ENCODE measurements at regions not wholly inside any gene's neighbourhood (a gene's known extent, or its start where the extent isn't known, plus 50 kb on each side); places are given as distances from the start of the nearest gene placed in this dataset.

GRCh38 chr4:153084224-153084979 lies 119.8 kb upstream of the TRIM2 start:
- Mint-ChIP-seq H3K4me1 (ENCODE audit: low read depth, unreplicated experiment) (peaks cover 15% of the 10 kb centered on the region), H3K9me3 (ENCODE audit: unreplicated experiment) (no peaks in the 10 kb centered on the region), H3K27ac (ENCODE audit: unreplicated experiment) (no peak overlapping the region), H3K36me3 (ENCODE audit: insufficient read depth, unreplicated experiment) (no peaks in the 10 kb centered on the region), H3K4me3 (ENCODE audit: unreplicated experiment) (no peak overlapping the region), H3K27me3 (ENCODE audit: insufficient read depth, unreplicated experiment) (no peaks in the 10 kb centered on the region)
- Histone ChIP-seq H3K4me1 (peaks cover 14% of the 10 kb centered on the region; the same call in 1 of the 2 replicates), H3K36me3 (ENCODE audit: control insufficient read depth, insufficient read depth, low read length) (no peaks in the 10 kb centered on the region), H3K27me3 (replicated peaks; ENCODE audit: control insufficient read depth, insufficient read depth, low read length) (no peaks in the 10 kb centered on the region), H3K9me3 (no peaks in the 10 kb centered on the region), H3K4me3 (ENCODE audit: low read depth, low read length) (no peak overlapping the region)
- no peak for TF ChIP-seq CTCF (IDR thresholded peaks at IDR 0.05; ENCODE audit: insufficient read depth in 1 of 2, low read depth in 1 of 2, low read length in 1 of 2, severe bottlenecking in 1 of 2, unreplicated experiment in 1 of 2)
- no peak for DNase-seq
- CTCF ChIA-PET, result interaction anchor here (1.1 to 5.3 kb wide), 2 partner anchors 17 to 43 kb away, joined by 5 to 143 read pairs; no protein-coding TSS in a partner anchor
- POLR2A ChIA-PET, result no interaction called here
- intact Hi-C loops (cut with micrococcal nuclease; ENCODE audit: unreplicated experiment), result loop anchor here (5.0 kb wide), 1 partner anchor 147 kb away; the partner anchor contains the start of gene FHDC1
- BruUV-seq (replicated peaks), result no TSS peak

- intact Hi-C loops (cut with micrococcal nuclease; ENCODE audit: unreplicated experiment), result loop anchor here (1.0 to 5.0 kb wide), 2 partner anchors 148 to 239 kb away; partner anchors contain the start of gene FHDC1
- no peak overlapping the region for H3K27ac Mint-ChIP-seq (ENCODE audit: unreplicated experiment)
- CTCF ChIA-PET, result interaction anchor here (5.3 kb wide), 1 partner anchor 42 kb away, joined by 143 read pairs; no protein-coding TSS in a partner anchor
- H3K9me3 Mint-ChIP-seq (ENCODE audit: unreplicated experiment), result no peaks in the 10 kb centered on the region
- H3K36me3 Mint-ChIP-seq (ENCODE audit: insufficient read depth, unreplicated experiment), result no peaks in the 10 kb centered on the region
- H3K4me1 Mint-ChIP-seq (ENCODE audit: low read depth, unreplicated experiment), result peaks cover 15% of the 10 kb centered on the region
- Histone ChIP-seq H3K27me3 (replicated peaks; ENCODE audit: control insufficient read depth, insufficient read depth, low read length) (no peaks in the 10 kb centered on the region), H3K4me1 (peaks cover 14% of the 10 kb centered on the region; the same call in 1 of the 2 replicates), H3K9me3 (no peaks in the 10 kb centered on the region), H3K4me3 (ENCODE audit: low read depth, low read length) (no peak overlapping the region), H3K36me3 (ENCODE audit: control insufficient read depth, insufficient read depth, low read length) (no peaks in the 10 kb centered on the region)
- DNase-seq, result peak; percentile 63 to 86
- BruUV-seq (replicated peaks), result no TSS peak
- no peaks in the 10 kb centered on the region for H3K27me3 Mint-ChIP-seq (ENCODE audit: insufficient read depth, unreplicated experiment)
- peak overlapping the region; percentile 15 for H3K4me3 Mint-ChIP-seq (ENCODE audit: unreplicated experiment)
- peak; percentile 87 to 91 for TF ChIP-seq CTCF (IDR thresholded peaks at IDR 0.05; ENCODE audit: insufficient read depth in 1 of 2, low read depth in 1 of 2, low read length in 1 of 2, severe bottlenecking in 1 of 2, unreplicated experiment in 1 of 2)
- POLR2A ChIA-PET, result no interaction called here
These were observed 119.1 kb upstream of the TRIM2 start for GRCh38 chr4:153084980-153085630.

GRCh38 chr4:153087671-153088194 lies 116.5 kb upstream of the TRIM2 start:
- H3K4me3 Mint-ChIP-seq (ENCODE audit: unreplicated experiment), result no peak overlapping the region

More at GRCh38 chr4:153087671-153088194, 116.5 kb upstream of the TRIM2 start:
- TF ChIP-seq CTCF (IDR thresholded peaks at IDR 0.05; ENCODE audit: insufficient read depth in 1 of 2, low read depth in 1 of 2, low read length in 1 of 2, severe bottlenecking in 1 of 2, unreplicated experiment in 1 of 2), result no peak
- BruUV-seq (replicated peaks), result no TSS peak
- Mint-ChIP-seq H3K36me3 (ENCODE audit: insufficient read depth, unreplicated experiment) (no peaks in the 10 kb centered on the region), H3K27me3 (ENCODE audit: insufficient read depth, unreplicated experiment) (no peaks in the 10 kb centered on the region), H3K9me3 (ENCODE audit: unreplicated experiment) (no peaks in the 10 kb centered on the region), H3K27ac (ENCODE audit: unreplicated experiment) (no peak overlapping the region), H3K4me1 (ENCODE audit: low read depth, unreplicated experiment) (peaks cover 15% of the 10 kb centered on the region)
- no peaks in the 10 kb centered on the region for H3K36me3 ChIP-seq (ENCODE audit: control insufficient read depth, insufficient read depth, low read length)
- POLR2A ChIA-PET, result no interaction called here
- peaks cover 14% of the 10 kb centered on the region; the same call in 1 of the 2 replicates for H3K4me1 ChIP-seq
- H3K27me3 ChIP-seq (replicated peaks; ENCODE audit: control insufficient read depth, insufficient read depth, low read length), result no peaks in the 10 kb centered on the region
- no peaks in the 10 kb centered on the region for H3K9me3 ChIP-seq
- no peak for DNase-seq
- no peak overlapping the region for H3K4me3 ChIP-seq (ENCODE audit: low read depth, low read length)
- CTCF ChIA-PET, result interaction anchor here (1.0 kb wide), 1 partner anchor 12 kb away, joined by 3 read pairs; no protein-coding TSS in a partner anchor
- intact Hi-C loops (cut with micrococcal nuclease; ENCODE audit: unreplicated experiment), result no loop called here

Measured in Caco-2 (cell line).